ENCODE measurements at regions not wholly inside any gene's neighbourhood (a gene's known extent, or its start where the extent isn't known, plus 50 kb on each side); places are given as distances from the start of the nearest gene placed in this dataset.
"Not testable (repeated sequence)": the region's sequence is repeated elsewhere in the genome, so short reads cannot be mapped to it uniquely, and the experiment has no call there.

- CTCF ChIA-PET = no interaction called here
- POLR2A ChIA-PET = no interaction called here
- TF ChIP-seq, protein P1, sequence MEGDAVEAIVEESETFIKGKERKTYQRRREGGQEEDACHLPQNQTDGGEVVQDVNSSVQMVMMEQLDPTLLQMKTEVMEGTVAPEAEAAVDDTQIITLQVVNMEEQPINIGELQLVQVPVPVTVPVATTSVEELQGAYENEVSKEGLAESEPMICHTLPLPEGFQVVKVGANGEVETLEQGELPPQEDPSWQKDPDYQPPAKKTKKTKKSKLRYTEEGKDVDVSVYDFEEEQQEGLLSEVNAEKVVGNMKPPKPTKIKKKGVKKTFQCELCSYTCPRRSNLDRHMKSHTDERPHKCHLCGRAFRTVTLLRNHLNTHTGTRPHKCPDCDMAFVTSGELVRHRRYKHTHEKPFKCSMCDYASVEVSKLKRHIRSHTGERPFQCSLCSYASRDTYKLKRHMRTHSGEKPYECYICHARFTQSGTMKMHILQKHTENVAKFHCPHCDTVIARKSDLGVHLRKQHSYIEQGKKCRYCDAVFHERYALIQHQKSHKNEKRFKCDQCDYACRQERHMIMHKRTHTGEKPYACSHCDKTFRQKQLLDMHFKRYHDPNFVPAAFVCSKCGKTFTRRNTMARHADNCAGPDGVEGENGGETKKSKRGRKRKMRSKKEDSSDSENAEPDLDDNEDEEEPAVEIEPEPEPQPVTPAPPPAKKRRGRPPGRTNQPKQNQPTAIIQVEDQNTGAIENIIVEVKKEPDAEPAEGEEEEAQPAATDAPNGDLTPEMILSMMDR (IDR thresholded peaks at IDR 0.05; ENCODE audit: control extremely low read depth, extremely low read depth, low read depth, missing control alignments) = no peak
Observed at GRCh38 chr13:104634016-104634415, 1567.8 kb upstream of the SLC10A2 start.

DNA sequence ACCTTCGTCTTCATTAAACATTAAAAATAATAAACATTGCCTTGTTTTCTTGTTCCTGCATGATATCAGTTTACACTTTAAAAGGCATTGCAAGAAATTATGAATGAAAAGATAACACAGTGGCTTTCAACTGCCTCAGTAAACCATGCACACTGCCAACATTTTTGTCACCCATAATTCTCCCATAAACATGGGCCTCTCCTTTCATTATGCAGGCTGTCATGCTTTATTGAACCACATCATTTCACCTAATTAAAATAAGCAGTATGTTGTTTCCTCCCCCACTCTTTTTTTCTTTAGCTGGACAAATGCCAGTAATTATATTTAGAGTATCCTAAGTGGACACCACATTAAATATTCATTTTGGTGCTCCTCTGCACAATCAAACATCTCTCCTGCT lies 1566.5 kb upstream of the SLC10A2 start:
- CTCF ChIA-PET = interaction anchor here (0.8 kb wide), 1 partner anchor 15 kb away, joined by 3 read pairs; no protein-coding TSS in a partner anchor

More at GRCh38 chr13:104634016-104634415, 1567.8 kb upstream of the SLC10A2 start:
- DNase-seq (ENCODE audit: extremely low spot score) = no peak

GRCh38 chr13:104625201-104625600 lies 1559.0 kb upstream of the SLC10A2 start:
- POLR2A ChIA-PET = no interaction called here
- CTCF ChIA-PET = no interaction called here
- no peak for DNase-seq (ENCODE audit: extremely low spot score)
- TF ChIP-seq, protein P1 (IDR thresholded peaks at IDR 0.05; ENCODE audit: control extremely low read depth, extremely low read depth, low read depth, missing control alignments) = no peak

More for the DNA sequence above, 1566.5 kb upstream of the SLC10A2 start:
- POLR2A ChIA-PET = no interaction called here
- DNase-seq (ENCODE audit: extremely low spot score) = no peak
- TF ChIP-seq, protein P1 (IDR thresholded peaks at IDR 0.05; ENCODE audit: control extremely low read depth, extremely low read depth, low read depth, missing control alignments) = no peak

GRCh38 chr13:104616990-104617389 lies 1550.8 kb upstream of the SLC10A2 start:
- TF ChIP-seq, protein P1 (IDR thresholded peaks at IDR 0.05; ENCODE audit: control extremely low read depth, extremely low read depth, low read depth, missing control alignments) = no peak
- DNase-seq (ENCODE audit: extremely low spot score) = no peak
- CTCF ChIA-PET = no interaction called here
- POLR2A ChIA-PET = no interaction called here

DNA sequence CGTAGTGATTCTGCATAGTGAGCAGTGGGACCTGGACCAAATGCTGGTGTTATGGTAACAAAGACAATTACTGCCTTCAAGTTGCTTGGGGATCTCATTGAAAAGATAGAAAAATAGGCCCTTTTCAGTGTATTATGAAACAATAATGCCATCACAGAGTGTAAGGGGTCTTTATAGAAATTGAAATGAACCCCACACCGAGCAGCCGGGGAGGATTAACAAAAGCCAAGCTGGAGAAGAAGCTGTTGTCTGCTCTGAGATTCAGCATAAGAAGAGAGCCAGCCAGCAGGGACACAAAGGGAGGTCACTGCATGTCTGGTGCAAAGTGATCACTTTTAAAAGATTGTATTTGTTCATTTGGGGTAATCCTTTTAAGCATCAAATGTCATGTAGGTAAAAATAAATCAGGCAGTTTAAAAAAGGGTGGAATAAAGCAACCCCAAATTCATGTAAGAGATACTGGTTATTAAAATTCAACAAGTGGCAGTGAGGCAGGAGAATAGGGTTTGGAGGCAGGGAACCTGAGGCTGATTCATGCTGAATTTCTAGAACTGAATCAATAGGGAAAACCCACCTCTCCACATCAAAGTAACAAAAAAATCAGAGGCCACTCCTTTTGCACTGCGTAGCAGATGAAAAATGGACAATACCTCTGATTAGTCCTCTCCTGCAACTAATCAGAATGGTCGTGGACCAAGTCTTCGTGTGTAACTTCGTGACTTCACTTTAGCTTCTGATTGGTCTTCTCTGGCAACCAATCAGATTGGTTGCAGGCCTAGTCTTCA lies 1548.3 kb upstream of the SLC10A2 start:
- CTCF ChIA-PET = no interaction called here

DNA sequence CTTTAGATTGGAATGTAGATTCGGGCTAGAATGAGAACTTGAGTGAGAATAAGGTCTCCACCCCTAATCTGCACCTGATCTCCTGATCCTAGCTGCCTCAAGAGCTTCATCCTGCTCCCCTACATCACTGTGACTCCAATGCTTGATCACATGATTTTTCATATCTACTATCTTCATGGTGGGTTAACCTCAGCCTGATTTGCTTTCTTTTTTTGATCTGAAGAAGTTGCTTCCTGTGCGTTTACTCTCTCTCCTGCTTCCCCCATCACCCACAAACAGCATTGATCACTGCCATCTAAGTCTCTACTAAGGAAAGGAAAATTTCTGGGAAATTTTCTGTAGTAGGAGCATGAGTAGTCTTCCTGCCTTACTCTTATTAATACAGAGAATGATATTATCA lies 1542.1 kb upstream of the SLC10A2 start:
- TF ChIP-seq, protein P1 (IDR thresholded peaks at IDR 0.05; ENCODE audit: control extremely low read depth, extremely low read depth, low read depth, missing control alignments) = no peak
- ChIA-PET CTCF (interaction anchor here (1.4 kb wide), 1 partner anchor 11 kb away, joined by 4 read pairs; no protein-coding TSS in a partner anchor), POLR2A (no interaction called here)
- DNase-seq (ENCODE audit: extremely low spot score) = no peak

More for the DNA sequence above, 1548.3 kb upstream of the SLC10A2 start:
- no peak for DNase-seq (ENCODE audit: extremely low spot score)
- TF ChIP-seq, protein P1 (IDR thresholded peaks at IDR 0.05; ENCODE audit: control extremely low read depth, extremely low read depth, low read depth, missing control alignments) = no peak
- POLR2A ChIA-PET = no interaction called here

DNA sequence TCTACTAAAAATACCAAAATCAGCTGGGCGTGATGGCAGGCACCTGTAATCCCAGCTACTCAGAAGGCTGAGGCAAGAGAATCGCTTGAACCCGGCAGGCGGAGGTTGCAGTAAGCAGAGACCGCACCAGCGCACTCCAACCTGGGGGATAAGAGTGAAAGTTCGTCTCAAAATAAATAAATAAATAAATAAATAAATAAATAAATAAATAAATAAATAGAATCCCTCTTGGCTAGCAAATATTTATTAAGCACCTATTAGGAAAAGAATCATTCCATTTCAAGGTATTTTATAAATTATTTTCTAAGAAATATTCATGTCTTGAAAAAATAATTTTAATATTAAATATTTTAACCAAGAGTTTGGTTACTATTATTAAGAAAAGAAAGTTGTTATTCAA lies 1539.2 kb upstream of the SLC10A2 start:
- CTCF ChIA-PET; POLR2A ChIA-PET; DNase-seq (ENCODE audit: extremely low spot score): not testable (repeated sequence)
